CD4-positive, CD25-positive, alpha-beta regulatory T cell (primary cell): ENCODE measurements at regions not wholly inside any gene's neighbourhood (a gene's known extent, or its start where the extent isn't known, plus 50 kb on each side); places are given as distances from the start of the nearest gene placed in this dataset.

ENCODE experiments used
- ATAC-seq, 2 donors: fragments of 150-1000 bp; cut with Tn5 transposase; one replicate each; pipeline ENCODE4 v1.10.0; 2021; ENCODE audit warnings: low read depth in 2 of 2, moderate number of reproducible peaks in 2 of 2, moderate library complexity in 1 of 2
- DNase-seq, 3 donors: peaks; one replicate each; pipeline versions ENCODE4 v3.0.0 to v3.0.0-alpha.2; 2012 to 2022; ENCODE audit warnings: mixed read lengths in 1 of 3
- H3K27ac ChIP-seq: one replicate; pipeline ENCODE4 v1.7.0; 2013; ENCODE audit warnings: mild to moderate bottlenecking, low read length; ENCODE audit not compliant: insufficient read depth, poor library complexity, severe bottlenecking
- H3K27me3 ChIP-seq: one replicate; pipeline ENCODE4 v1.7.0; 2013; ENCODE audit warnings: low read length; ENCODE audit not compliant: control insufficient read depth, insufficient read depth
- H3K36me3 ChIP-seq: one replicate; pipeline ENCODE4 v1.7.0; 2013; ENCODE audit warnings: mild to moderate bottlenecking, low read length, moderate library complexity; ENCODE audit not compliant: control insufficient read depth, insufficient read depth
- H3K4me1 ChIP-seq: 2 replicates; pipeline ENCODE4 v1.7.0; 2013; ENCODE audit warnings: mild to moderate bottlenecking, low read length; ENCODE audit not compliant: insufficient read depth, control insufficient read depth, poor library complexity, severe bottlenecking
- H3K4me3 ChIP-seq: one replicate; pipeline ENCODE4 v1.7.0; 2013; ENCODE audit warnings: low read depth, mild to moderate bottlenecking, low read length, moderate library complexity
- H3K9me3 ChIP-seq, 2 experiments: 1 replicate in 1 of 2; 2 replicates in 1 of 2; pipeline ENCODE4 v1.7.0; 2013; ENCODE audit warnings: low read length in 2 of 2, mild to moderate bottlenecking in 1 of 2, moderate library complexity in 1 of 2; ENCODE audit not compliant: control insufficient read depth in 2 of 2
- H3K27ac Mint-ChIP-seq, 3 donors: one replicate each; pipeline ENCODE4 v1.8.0; 2020 to 2022; ENCODE audit warnings: mild to moderate bottlenecking in 3 of 3, mixed read lengths in 3 of 3, moderate library complexity in 2 of 3
- H3K27me3 Mint-ChIP-seq: one replicate; pipeline ENCODE4 v1.8.0; 2022; ENCODE audit warnings: mild to moderate bottlenecking, mixed read lengths
- H3K36me3 Mint-ChIP-seq: one replicate; pipeline ENCODE4 v1.8.0; 2020; ENCODE audit warnings: mixed read lengths
- H3K4me1 Mint-ChIP-seq, 4 donors: one replicate each; pipeline ENCODE4 v1.8.0; 2020 to 2022; ENCODE audit warnings: mixed read lengths in 4 of 4, mild to moderate bottlenecking in 1 of 4
- H3K4me3 Mint-ChIP-seq, 4 donors: one replicate each; pipeline ENCODE4 v1.8.0; 2020 to 2022; ENCODE audit warnings: mild to moderate bottlenecking in 4 of 4, mixed read lengths in 4 of 4, moderate library complexity in 3 of 4
- H3K9me3 Mint-ChIP-seq, 7 donors: one replicate each; pipeline ENCODE4 v1.8.0; 2020 to 2022; ENCODE audit warnings: mixed read lengths in 7 of 7, mild to moderate bottlenecking in 3 of 7, moderate library complexity in 2 of 7

- no peaks in the 10 kb centered on the region for H3K36me3 ChIP-seq
- H3K4me3 ChIP-seq = no peak overlapping the region
- H3K4me1 Mint-ChIP-seq = no peaks in the 10 kb centered on the region
- peaks cover 0 to 3% (median 1%) of the 10 kb centered on the region in 7 donors for H3K9me3 Mint-ChIP-seq
- peaks cover 0 to 4% of the 10 kb centered on the region in 2 experiments for H3K9me3 ChIP-seq
- no peak overlapping the region for H3K27ac Mint-ChIP-seq
- H3K4me1 ChIP-seq = no peaks in the 10 kb centered on the region
- no peak overlapping the region for H3K27ac ChIP-seq
- peaks cover 16% of the 10 kb centered on the region for H3K27me3 Mint-ChIP-seq
- no peaks in the 10 kb centered on the region for H3K36me3 Mint-ChIP-seq
- H3K27me3 ChIP-seq = peaks cover 4% of the 10 kb centered on the region
- DNase-seq (no peak), ATAC-seq (no peak)
- no peak overlapping the region for H3K4me3 Mint-ChIP-seq
Observed at GRCh38 chr17:5798094-5798493, 213.8 kb upstream of the NLRP1 start.

GRCh38 chr17:5800131-5800530 is 215.8 kb upstream of the NLRP1 start:
- no peaks in the 10 kb centered on the region for H3K9me3 ChIP-seq
- H3K27me3 ChIP-seq = peaks cover 4% of the 10 kb centered on the region
- no peak for DNase-seq
- Mint-ChIP-seq H3K36me3 (no peaks in the 10 kb centered on the region), H3K27ac (no peak overlapping the region), H3K4me3 (no peak overlapping the region), H3K27me3 (peaks cover 16% of the 10 kb centered on the region), H3K4me1 (no peaks in the 10 kb centered on the region), H3K9me3 (peaks cover 0 to 4% (median 0%) of the 10 kb centered on the region in 7 donors)
- no peak overlapping the region for H3K27ac ChIP-seq
- ATAC-seq = no peak
- H3K36me3 ChIP-seq = no peaks in the 10 kb centered on the region
- H3K4me1 ChIP-seq = no peaks in the 10 kb centered on the region
- no peak overlapping the region for H3K4me3 ChIP-seq

- Mint-ChIP-seq H3K9me3 (peaks cover 0 to 4% (median 0%) of the 10 kb centered on the region in 7 donors), H3K27me3 (peaks cover 19% of the 10 kb centered on the region)
Observed at GRCh38 chr17:5800646-5801045, 216.3 kb upstream of the NLRP1 start.

GRCh38 chr17:5804251-5804650 is 219.9 kb upstream of the NLRP1 start:
- Mint-ChIP-seq H3K27me3 (peaks cover 22% of the 10 kb centered on the region), H3K4me3 (no peak overlapping the region)

More at GRCh38 chr17:5800646-5801045, 216.3 kb upstream of the NLRP1 start:
- H3K4me1 ChIP-seq = no peaks in the 10 kb centered on the region
- no peak overlapping the region for H3K27ac Mint-ChIP-seq
- H3K4me3 ChIP-seq = no peak overlapping the region
- H3K27me3 ChIP-seq = peaks cover 4% of the 10 kb centered on the region
- H3K27ac ChIP-seq = no peak overlapping the region
- no peak for ATAC-seq
- H3K4me1 Mint-ChIP-seq = no peaks in the 10 kb centered on the region
- H3K9me3 ChIP-seq = no peaks in the 10 kb centered on the region
- no peaks in the 10 kb centered on the region for H3K36me3 ChIP-seq
- DNase-seq = no peak
- H3K4me3 Mint-ChIP-seq = no peak overlapping the region
- H3K36me3 Mint-ChIP-seq = no peaks in the 10 kb centered on the region

GRCh38 chr17:5809056-5809455 is 224.7 kb upstream of the NLRP1 start:
- no peaks in the 10 kb centered on the region for H3K36me3 Mint-ChIP-seq
- H3K27ac ChIP-seq = no peak overlapping the region
- no peak for DNase-seq
- H3K27me3 Mint-ChIP-seq = peaks cover 15% of the 10 kb centered on the region
- no peaks in the 10 kb centered on the region for H3K36me3 ChIP-seq
- H3K4me1 Mint-ChIP-seq = no peaks in the 10 kb centered on the region
- no peak overlapping the region for H3K4me3 ChIP-seq
- H3K9me3 ChIP-seq = peaks cover 20 to 37% of the 10 kb centered on the region in 2 experiments
- no peaks in the 10 kb centered on the region for H3K27me3 ChIP-seq
- ATAC-seq = no peak
- no peaks in the 10 kb centered on the region for H3K4me1 ChIP-seq
- H3K27ac Mint-ChIP-seq = no peak overlapping the region
- peaks cover 0 to 27% (median 15%) of the 10 kb centered on the region in 7 donors for H3K9me3 Mint-ChIP-seq
- H3K4me3 Mint-ChIP-seq = no peak overlapping the region

More at GRCh38 chr17:5804251-5804650, 219.9 kb upstream of the NLRP1 start:
- no peak overlapping the region for H3K4me3 ChIP-seq
- Mint-ChIP-seq H3K9me3 (peaks cover 0 to 8% (median 2%) of the 10 kb centered on the region in 7 donors), H3K27ac (no peak overlapping the region), H3K36me3 (no peaks in the 10 kb centered on the region), H3K4me1 (no peaks in the 10 kb centered on the region)
- no peaks in the 10 kb centered on the region for H3K36me3 ChIP-seq
- no peak overlapping the region for H3K27ac ChIP-seq
- DNase-seq = no peak
- no peaks in the 10 kb centered on the region for H3K27me3 ChIP-seq
- peaks cover 7 to 10% of the 10 kb centered on the region in 2 experiments for H3K9me3 ChIP-seq
- H3K4me1 ChIP-seq = no peaks in the 10 kb centered on the region
- no peak for ATAC-seq

- DNase-seq (no peak), ATAC-seq (no peak)
- H3K9me3 ChIP-seq = peaks cover 20 to 37% of the 10 kb centered on the region in 2 experiments
- no peaks in the 10 kb centered on the region for H3K27me3 ChIP-seq
- no peaks in the 10 kb centered on the region for H3K4me1 ChIP-seq
- no peaks in the 10 kb centered on the region for H3K36me3 Mint-ChIP-seq
- H3K27ac ChIP-seq = no peak overlapping the region
- H3K4me3 Mint-ChIP-seq = no peak overlapping the region
- no peaks in the 10 kb centered on the region for H3K36me3 ChIP-seq
- H3K9me3 Mint-ChIP-seq = peaks cover 0 to 27% (median 15%) of the 10 kb centered on the region in 7 donors
- H3K27ac Mint-ChIP-seq = no peak overlapping the region
- no peaks in the 10 kb centered on the region for H3K4me1 Mint-ChIP-seq
- peaks cover 15% of the 10 kb centered on the region for H3K27me3 Mint-ChIP-seq
- no peak overlapping the region for H3K4me3 ChIP-seq
Observed at GRCh38 chr17:5809580-5810188, 225.4 kb upstream of the NLRP1 start.

GRCh38 chr17:5812590-5812989 is 228.3 kb upstream of the NLRP1 start:
- no peaks in the 10 kb centered on the region for H3K36me3 ChIP-seq
- Mint-ChIP-seq H3K4me3 (no peak overlapping the region), H3K36me3 (no peaks in the 10 kb centered on the region), H3K9me3 (peaks cover 0 to 27% (median 13%) of the 10 kb centered on the region in 7 donors), H3K4me1 (no peaks in the 10 kb centered on the region), H3K27me3 (peaks cover 17% of the 10 kb centered on the region), H3K27ac (no peak overlapping the region)
- ATAC-seq = no peak
- H3K4me1 ChIP-seq = no peaks in the 10 kb centered on the region
- H3K27me3 ChIP-seq = no peaks in the 10 kb centered on the region
- H3K9me3 ChIP-seq = peaks cover 20 to 37% of the 10 kb centered on the region in 2 experiments
- no peak for DNase-seq
- H3K27ac ChIP-seq = no peak overlapping the region
- no peak overlapping the region for H3K4me3 ChIP-seq

GRCh38 chr17:5813357-5813756 is 229.0 kb upstream of the NLRP1 start:
- no peak overlapping the region for H3K27ac Mint-ChIP-seq
- H3K36me3 Mint-ChIP-seq = no peaks in the 10 kb centered on the region
- Histone ChIP-seq H3K9me3 (peaks cover 20 to 36% of the 10 kb centered on the region in 2 experiments), H3K4me3 (no peak overlapping the region), H3K4me1 (no peaks in the 10 kb centered on the region), H3K27ac (no peak overlapping the region), H3K27me3 (no peaks in the 10 kb centered on the region), H3K36me3 (no peaks in the 10 kb centered on the region)
- no peaks in the 10 kb centered on the region for H3K4me1 Mint-ChIP-seq
- H3K4me3 Mint-ChIP-seq = no peak overlapping the region
- H3K9me3 Mint-ChIP-seq = peaks cover 0 to 27% (median 13%) of the 10 kb centered on the region in 7 donors
- H3K27me3 Mint-ChIP-seq = peaks cover 17% of the 10 kb centered on the region
- ATAC-seq (no peak), DNase-seq (no peak)
